DMS153 treated with DMSO at 0.1 percent for 48 hours (cell line): ENCODE measurements at regions not wholly inside any gene's neighbourhood (a gene's known extent, or its start where the extent isn't known, plus 50 kb on each side); places are given as distances from the start of the nearest gene placed in this dataset.
"Not testable (repeated sequence)": the region's sequence is repeated elsewhere in the genome, so short reads cannot be mapped to it uniquely, and the experiment has no call there.

Source experiments
- DNase-seq: peaks from one replicate; lab custom pipeline; 2025; ENCODE audit not compliant: unreplicated experiment; lab: John Stamatoyannopoulos, UW

GRCh38 chr9:104980039-104980654 is 52.2 kb upstream of the ABCA1 start:
- no peak for DNase-seq

GRCh38 chr9:104981543-104982129 is 53.7 kb upstream of the ABCA1 start:
- no peak for DNase-seq

- no peak for DNase-seq
Observed at GRCh38 chr9:104982543-104982942, 54.6 kb upstream of the ABCA1 start.

GRCh38 chr9:104983491-104983890 is 55.5 kb upstream of the ABCA1 start:
- DNase-seq: no peak

- DNase-seq: no peak
Observed at GRCh38 chr9:104984121-104984520, 56.2 kb upstream of the ABCA1 start.

- DNase-seq: no peak
Observed at GRCh38 chr9:104984542-104984941, 56.6 kb upstream of the ABCA1 start.

- no peak for DNase-seq
Observed at GRCh38 chr9:104984948-104985347, 57.0 kb upstream of the ABCA1 start.

- no peak for DNase-seq
Observed at GRCh38 chr9:104986096-104986495, 58.1 kb upstream of the ABCA1 start.

- no peak for DNase-seq
Observed at GRCh38 chr9:104987743-104988142, 59.8 kb upstream of the ABCA1 start.

GRCh38 chr9:104988539-104988938 is 60.6 kb upstream of the ABCA1 start:
- no peak for DNase-seq

- DNase-seq: peak; percentile 67
Observed at GRCh38 chr9:104991144-104991953, 63.4 kb upstream of the ABCA1 start.

- DNase-seq: no peak
Observed at GRCh38 chr9:104992659-104993058, 64.7 kb upstream of the ABCA1 start.

GRCh38 chr9:104993291-104993963 is 65.5 kb upstream of the ABCA1 start:
- DNase-seq: no peak

GRCh38 chr9:104997536-104997935 is 69.6 kb upstream of the ABCA1 start:
- no peak for DNase-seq

GRCh38 chr9:104999136-104999535 is 71.2 kb upstream of the ABCA1 start:
- DNase-seq: no peak

GRCh38 chr9:105000529-105000928 is 72.6 kb upstream of the ABCA1 start:
- not testable (repeated sequence) for DNase-seq

- DNase-seq: no peak
Observed at GRCh38 chr9:105004466-105005090, 76.6 kb upstream of the ABCA1 start.

GRCh38 chr9:105005186-105005585 is 77.2 kb upstream of the ABCA1 start:
- DNase-seq: no peak

GRCh38 chr9:105006514-105006913 is 78.6 kb upstream of the ABCA1 start:
- no peak for DNase-seq

GRCh38 chr9:105007143-105007542 is 79.2 kb upstream of the ABCA1 start:
- DNase-seq: no peak

- DNase-seq: not testable (repeated sequence)
Observed at GRCh38 chr9:105010089-105010488, 82.1 kb upstream of the ABCA1 start.
